ENCODE measurements at regions not wholly inside any gene's neighbourhood (a gene's known extent, or its start where the extent isn't known, plus 50 kb on each side); places are given as distances from the start of the nearest gene placed in this dataset.

DNA sequence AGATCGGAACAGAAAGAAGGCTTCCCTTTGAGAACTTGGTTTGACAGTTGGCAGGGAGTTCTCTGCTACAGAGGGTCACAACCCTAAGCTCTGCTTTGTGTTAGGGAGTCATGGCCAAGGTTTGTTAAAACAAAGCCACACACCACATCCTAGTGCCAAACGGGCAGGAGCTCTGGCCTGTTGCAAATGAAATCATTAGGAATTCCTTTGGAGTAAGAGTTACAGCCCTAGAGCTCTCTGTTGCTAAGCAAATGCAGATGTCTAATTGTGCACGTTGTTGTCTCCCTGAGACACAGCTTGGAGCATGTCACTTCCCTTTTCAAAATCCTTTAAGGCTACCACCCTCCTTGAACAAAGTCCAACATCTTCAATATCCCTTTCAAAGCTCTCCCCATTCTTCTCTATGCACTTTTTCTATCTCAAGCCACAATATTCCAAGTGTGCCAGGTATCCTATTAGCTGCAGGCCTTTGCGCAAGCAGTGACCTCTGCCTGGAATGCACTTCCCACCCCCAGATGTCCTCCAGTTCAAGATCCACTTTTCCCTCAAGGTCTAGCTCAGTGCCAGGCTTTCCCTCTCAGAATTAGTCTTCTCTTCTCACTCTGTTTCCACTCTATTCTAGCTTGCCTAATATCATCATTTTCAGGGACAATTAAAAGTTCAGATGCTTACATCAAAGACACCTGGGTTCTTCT is 253.7 kb upstream of the POU2AF2 start:
- Histone ChIP-seq H3K4me3 (no peak overlapping the region), H3K27ac (no peak overlapping the region)

DNA sequence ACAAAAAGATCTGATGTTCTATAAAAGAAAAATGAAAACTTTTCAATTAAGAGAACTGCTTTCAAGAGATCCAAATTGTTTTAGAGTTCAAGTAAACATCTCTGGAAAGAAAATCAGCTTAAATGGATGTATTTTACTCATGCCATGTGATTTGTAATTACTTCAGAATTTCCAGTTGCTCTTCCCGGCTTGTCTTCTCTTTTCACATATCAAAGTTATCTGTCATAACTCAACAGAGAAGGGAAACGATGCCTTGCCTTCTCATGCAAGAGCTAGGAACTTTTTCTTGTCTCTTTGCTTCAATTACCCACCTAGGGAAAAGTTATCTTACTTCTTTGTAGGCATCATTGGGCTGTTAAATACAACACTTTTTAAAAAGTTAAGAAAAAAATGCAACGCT is 255.2 kb upstream of the POU2AF2 start:
- H3K27ac ChIP-seq, result no peak overlapping the region

DNA sequence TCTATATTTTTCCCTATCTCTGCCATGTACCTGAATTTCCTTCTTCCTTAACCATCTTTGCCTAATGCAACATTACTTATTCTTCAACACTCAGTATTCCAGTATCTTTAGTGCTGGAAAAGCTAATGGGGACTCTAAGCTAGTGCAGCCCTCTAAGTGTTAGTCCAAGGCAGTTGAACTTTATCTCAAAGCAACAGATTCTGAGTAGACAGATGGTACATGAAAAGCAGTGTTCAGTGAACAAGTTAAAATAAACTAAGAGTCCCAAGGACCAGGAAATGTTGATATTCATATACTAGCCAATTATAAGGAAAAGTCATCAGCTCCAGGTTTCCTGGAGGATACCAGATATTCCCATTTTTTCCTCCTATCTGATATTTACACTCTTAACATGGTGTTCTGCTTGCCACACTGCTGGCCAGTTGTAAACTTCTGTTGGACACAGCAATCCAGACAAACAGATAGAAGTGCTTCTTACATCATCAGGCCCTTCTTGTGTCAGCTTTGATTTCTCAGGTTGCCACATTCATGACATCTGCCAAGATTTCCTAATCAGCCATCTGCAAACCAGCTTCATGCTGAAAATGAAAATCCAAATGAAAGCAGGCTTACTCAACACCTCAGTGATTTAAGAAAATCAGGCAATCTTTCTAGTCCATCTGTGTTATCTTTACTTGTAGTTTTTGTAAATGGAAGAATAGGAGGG is 255.9 kb upstream of the POU2AF2 start:
- H3K27ac ChIP-seq, result no peak overlapping the region

More for the DNA sequence above, 255.2 kb upstream of the POU2AF2 start:
- no peak overlapping the region for H3K4me3 ChIP-seq

DNA sequence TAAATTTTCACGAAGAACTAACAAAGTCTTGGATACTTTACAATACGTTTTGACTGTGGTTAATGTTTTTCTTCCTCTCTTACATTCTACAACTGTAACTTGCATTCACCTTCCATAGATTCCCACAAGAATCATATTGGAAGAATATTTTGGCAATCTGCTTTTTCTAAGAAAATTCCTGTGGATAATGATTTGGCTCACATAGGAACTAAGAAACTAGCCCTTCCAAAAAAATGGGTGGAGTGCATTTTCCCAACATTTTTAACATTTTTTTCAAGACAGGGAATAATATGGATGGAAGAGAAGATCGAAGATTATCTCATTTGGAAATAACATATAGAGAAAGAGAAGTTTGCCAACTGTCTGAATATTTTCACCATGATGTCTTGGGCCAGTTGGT is 256.9 kb upstream of the POU2AF2 start:
- no peak overlapping the region for H3K27ac ChIP-seq
- H3K4me3 ChIP-seq, result no peak overlapping the region

More for the DNA sequence above, 255.9 kb upstream of the POU2AF2 start:
- no peak overlapping the region for H3K4me3 ChIP-seq

DNA sequence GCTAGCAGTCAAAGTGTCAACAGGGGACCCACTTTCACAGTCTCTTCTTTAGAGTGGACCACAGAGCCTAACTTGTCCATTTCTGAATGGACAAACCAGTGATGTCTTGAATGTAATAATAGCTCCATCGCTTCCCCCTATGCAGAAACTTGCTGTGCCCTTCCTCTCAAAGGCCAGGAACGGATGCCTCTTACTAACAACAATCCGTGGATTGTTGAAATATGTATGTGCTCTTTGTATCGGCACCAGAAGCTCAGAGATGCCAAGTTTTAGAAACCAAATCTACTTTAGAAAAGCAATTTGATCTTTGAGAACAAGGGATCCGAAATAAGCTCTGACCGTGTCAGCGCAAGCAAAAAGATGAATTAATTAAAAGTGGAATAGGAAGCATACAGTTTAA is 259.5 kb upstream of the POU2AF2 start:
- Histone ChIP-seq H3K4me3 (no peak overlapping the region), H3K27ac (no peak overlapping the region)

DNA sequence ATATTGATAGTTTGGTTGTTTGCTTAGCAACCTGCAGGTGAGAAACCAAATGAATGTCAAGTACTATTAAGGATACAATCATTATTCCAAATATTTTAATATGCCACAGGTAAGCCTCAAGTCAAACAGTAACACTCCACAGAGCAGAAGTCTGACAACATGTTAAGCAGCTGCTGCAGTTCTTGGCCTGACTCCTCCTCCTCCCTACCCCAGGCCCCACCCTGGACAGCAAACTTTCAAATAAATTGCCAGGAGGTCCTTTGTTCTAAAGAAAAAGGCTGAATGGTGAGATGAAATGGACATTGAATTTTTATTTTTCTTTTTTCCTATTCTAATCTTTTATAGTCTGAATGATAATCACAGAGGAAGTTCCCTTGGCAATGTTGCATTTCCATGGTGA is 260.0 kb upstream of the POU2AF2 start:
- no peak overlapping the region for H3K27ac ChIP-seq
- no peak overlapping the region for H3K4me3 ChIP-seq

DNA sequence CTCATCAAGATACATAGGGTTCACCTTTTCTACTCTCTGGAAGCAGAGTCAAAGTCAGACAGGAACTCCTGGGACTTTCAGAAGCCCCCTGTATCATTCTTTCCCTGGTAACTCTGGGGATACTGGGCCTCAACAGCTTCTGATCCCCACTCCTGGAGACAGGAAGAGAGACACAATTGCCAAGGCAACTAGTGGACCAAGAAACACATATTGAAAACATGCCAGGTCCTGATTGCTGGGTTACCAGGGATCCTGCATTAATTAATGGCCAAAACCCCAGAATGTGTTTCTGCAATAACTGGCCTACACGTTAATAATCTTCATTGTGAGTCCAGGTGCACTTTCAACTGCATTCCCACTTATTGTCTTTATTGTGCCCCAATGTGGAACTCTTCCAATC is 260.8 kb upstream of the POU2AF2 start:
- no peak overlapping the region for H3K27ac ChIP-seq
- H3K4me3 ChIP-seq, result no peak overlapping the region

DNA sequence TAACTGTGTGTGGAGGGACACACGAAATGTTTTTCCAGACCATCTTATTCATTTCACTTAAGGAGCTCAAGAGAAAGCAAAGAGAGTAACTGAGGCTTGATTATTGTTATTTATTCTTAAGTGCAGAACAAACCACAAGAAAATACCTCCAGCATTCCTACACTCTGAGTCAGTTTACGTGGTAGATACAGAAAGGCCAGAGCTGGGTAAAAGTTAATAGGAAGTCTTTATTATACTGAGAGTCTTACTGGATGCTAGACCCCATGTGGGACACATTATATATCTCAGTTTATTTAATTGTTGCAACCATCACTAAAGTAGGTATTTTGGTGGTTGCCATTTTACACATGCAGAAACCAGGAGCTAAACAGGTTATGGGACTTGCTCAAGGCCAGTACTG is 261.4 kb upstream of the POU2AF2 start:
- Histone ChIP-seq H3K4me3 (no peak overlapping the region), H3K27ac (no peak overlapping the region)

DNA sequence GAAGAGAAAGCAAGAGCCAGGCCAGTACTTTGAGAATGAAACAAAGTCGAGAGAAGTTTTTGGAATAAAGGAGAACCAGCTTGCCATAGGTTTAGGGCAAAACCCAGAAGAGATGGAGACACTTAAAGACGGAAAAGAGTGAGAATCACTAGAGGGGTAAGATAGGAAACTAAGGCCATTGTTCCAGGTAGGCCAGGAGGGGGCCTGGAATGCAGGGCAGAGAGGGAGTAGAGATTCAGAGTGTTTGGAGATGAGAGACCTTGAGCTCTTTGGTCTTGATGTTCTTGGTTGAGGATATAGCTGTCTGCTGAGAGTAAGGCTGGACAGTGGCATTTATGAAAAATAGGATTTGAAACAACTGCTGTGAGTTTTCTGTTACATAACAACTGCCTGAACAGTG is 263.3 kb upstream of the POU2AF2 start:
- no peak overlapping the region for H3K27ac ChIP-seq
- H3K4me3 ChIP-seq, result no peak overlapping the region

DNA sequence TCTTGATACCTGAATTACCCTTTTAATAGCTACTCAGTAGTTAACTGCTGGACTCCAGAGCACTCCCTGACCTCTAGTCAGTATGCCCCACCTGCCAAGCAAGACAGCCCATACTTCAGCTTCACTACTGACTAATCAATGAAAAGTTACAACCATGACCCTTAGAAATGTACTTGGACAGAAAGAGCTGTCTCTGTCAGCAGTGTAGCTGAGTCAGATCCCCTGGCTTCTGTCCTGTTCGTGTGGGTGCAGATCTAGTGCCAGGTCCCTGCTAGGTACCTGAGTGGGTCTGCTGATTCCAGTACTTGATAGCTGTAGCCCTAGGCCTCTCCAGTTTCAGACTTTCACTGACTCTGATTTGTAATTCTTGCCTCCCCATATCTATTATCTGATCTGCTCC is 265.8 kb upstream of the POU2AF2 start:
- no peak overlapping the region for H3K4me3 ChIP-seq
- no peak overlapping the region for H3K27ac ChIP-seq

DNA sequence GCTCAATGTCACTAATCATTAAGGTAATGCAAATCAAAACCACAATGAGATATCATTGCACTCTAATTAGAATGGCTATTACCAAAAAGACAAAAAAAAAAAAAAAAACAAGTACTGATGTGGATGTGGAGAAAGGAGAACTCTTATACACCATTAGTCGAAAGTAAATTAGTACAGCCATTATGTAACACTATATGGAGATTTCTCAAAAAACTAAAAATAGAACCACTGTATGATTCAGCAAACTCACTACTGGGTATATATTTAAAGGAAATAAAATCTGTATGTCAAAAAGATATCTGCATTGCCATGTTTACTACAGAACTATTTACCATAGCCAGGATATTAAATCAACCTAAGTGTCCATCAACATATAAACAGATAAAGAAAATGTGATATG is 265.4 kb upstream of the ARHGAP20 start:
- H3K4me3 ChIP-seq, result no peak overlapping the region

DNA sequence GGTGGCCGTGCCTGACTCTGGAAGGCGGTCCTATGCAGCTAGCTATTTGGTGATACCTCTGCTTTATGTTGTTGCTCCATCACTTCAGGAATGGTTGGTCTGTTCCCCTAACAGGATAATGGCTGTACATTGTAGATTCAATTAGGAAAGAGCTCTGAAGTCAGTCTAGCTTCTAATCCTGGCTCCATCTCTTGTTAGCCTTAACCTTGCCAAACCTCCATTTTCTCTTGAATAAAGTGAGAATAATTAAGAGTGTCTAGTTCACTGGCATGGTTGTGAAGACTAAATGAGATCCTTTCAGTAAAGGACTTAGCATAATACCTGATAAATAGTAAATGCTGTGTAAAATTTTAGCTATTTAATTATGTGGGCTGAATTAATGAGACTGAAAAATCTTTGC is 262.5 kb upstream of the ARHGAP20 start:
- Histone ChIP-seq H3K27ac (no peak overlapping the region), H3K4me3 (no peak overlapping the region)

More for the DNA sequence above, 265.4 kb upstream of the ARHGAP20 start:
- no peak overlapping the region for H3K27ac ChIP-seq

DNA sequence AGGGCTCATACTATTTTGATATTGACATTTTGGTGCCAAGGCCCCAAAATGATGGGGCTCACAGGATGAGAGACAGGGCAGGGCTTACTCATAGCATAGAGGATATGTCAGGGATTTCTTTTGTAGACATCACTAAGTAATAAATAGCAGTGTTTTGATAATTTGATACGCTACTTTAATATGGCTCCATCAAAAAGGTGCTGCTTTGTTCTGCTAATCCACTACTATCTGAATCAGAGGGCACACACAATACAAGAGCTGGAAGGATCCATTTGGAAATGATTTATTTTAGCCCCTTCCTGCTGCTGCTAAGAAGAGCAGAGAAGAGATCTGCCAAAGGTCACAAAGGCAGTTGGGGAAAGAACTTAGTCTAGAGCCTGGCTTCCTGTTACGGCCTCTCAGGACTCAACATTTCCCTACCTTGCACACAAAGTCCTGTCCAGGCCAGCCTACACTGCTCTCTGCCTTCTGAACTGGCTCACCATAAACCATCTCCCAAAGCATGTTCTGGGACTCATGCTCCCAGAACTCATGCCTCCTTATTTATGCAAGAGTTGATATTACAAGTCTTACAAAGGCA is 261.3 kb upstream of the ARHGAP20 start:
- H3K27ac ChIP-seq, result no peak overlapping the region
- no peak overlapping the region for H3K4me3 ChIP-seq

DNA sequence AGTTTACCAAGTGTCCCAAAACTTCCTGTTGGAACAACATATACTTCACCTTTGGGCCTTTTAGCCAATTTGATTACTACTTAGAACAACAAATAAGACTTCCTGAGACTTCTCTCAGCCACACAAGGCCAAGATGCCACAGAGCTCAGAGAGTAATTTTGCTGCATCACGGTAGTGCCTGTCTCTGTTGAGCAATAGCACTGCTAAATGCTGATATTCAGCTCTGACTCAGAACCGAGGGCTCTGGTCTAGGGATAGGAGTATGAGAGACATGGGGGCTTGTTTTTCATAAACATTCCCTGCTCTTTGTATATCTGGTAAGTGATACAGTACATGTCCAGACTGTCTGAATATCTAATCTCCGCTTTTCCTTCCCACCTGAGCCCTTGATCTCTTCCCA is 260.4 kb upstream of the ARHGAP20 start:
- no peak overlapping the region for H3K4me3 ChIP-seq
- no peak overlapping the region for H3K27ac ChIP-seq

DNA sequence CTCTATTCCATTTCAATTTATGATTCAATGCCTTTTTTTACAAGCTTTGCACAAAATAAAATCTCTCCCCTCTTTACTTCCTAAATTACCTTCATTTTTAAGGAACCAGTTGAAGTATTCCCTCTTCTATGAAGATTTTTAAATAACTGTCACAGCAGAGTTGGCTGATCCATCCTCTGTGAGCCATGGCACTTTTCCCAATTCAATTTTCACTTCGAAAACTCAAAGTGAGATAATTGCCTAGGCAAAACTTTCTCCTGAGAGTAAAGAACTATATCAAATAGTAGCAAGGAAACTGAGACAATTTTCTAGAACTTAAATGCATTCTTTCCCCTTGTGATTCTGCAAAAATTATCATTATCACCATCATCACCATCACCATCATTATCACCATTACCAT is 259.9 kb upstream of the ARHGAP20 start:
- Histone ChIP-seq H3K4me3 (no peak overlapping the region), H3K27ac (no peak overlapping the region)

DNA sequence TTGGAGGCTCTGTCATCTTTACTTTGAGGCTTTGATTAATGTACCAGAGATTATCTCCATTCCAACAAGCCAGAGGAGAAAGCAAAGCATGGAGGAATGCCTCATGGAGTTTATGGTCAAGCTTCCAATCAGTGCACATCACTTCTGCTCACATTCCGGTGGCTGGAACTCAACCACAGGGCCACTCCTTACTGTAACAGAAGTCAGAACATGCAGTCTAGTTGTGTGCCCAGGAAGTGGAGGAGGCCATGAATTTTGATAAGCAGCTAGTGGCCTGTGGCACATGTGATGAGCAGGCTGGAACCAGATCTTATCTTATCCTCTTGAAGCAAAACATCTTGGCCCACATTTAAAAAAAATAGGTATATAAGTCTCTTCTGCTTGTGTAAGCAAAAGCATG is 258.9 kb upstream of the ARHGAP20 start:
- Histone ChIP-seq H3K27ac (no peak overlapping the region), H3K4me3 (no peak overlapping the region)

DNA sequence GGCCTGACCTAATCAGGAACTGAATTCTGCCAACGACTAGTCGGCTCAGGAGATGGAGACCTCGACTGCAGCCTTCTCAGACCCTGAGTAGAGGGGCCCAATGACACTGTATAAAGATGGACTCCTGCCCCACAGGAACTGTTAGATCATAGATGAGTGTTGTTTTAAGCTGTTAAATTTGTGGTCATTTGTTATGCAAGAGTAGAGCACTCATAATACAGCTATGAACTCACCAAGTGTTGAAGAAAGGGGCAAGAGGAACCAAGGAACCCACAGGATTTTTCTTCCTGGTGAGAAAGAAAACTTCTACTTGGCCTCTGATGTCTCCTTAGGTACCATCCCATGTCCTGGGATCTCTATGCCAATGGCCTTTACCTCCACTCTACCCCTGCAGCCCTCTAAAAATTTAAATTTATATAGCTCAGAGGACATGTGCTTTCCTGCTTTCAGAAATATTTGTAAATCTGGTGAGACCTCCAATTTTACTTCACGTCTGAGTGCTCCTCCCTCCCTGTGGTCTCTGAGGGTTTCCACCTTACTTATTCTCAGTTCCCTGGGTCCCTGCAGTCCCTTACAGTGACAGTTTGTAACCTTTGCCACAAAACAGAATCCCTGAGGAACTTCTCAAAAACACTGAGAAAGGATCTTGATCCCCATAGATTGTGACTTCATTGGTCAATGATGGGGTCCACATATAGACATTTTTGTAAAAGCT is 256.3 kb upstream of the ARHGAP20 start:
- Histone ChIP-seq H3K4me3 (no peak overlapping the region), H3K27ac (no peak overlapping the region)

DNA sequence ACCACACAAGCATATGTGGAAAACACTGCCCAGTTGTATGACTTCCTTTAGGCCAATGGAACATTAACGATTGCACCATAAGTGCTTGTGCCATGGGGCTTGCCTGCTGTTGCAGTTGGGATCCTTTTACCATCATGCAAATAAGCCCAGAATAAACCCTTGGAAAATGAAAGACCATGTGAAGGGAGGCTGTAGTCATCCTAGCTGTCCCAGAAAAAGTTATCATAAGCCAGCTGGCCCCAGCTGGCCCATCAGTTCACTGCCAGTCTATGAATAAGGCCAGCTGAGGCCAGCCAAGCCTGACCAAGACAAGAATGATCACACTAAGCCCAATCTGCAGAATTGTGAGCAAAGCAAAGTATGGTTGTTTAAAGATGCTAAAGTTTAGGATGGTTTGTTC is 253.9 kb upstream of the ARHGAP20 start:
- H3K27ac ChIP-seq, result no peak overlapping the region
- no peak overlapping the region for H3K4me3 ChIP-seq

DNA sequence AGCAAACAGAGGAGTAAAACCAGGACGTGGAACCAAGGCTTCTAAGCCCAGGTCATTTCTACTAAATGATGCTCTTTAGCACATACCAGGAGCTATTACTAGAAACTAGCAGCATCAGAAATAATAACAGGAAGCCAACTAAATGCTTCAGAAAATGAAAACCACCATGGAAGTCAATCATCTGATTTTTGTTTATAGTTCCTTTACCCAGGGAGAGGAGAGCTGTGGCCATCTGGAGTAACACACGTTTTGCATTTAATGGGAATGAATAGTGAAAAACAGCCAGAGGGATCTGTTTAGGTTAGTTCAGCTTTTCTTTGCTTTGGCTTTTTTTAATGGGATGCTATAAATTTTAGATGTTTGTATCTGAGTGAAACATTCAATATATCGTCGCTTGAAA is 250.7 kb upstream of the ARHGAP20 start:
- H3K27ac ChIP-seq, result no peak overlapping the region
- no peak overlapping the region for H3K4me3 ChIP-seq

DNA sequence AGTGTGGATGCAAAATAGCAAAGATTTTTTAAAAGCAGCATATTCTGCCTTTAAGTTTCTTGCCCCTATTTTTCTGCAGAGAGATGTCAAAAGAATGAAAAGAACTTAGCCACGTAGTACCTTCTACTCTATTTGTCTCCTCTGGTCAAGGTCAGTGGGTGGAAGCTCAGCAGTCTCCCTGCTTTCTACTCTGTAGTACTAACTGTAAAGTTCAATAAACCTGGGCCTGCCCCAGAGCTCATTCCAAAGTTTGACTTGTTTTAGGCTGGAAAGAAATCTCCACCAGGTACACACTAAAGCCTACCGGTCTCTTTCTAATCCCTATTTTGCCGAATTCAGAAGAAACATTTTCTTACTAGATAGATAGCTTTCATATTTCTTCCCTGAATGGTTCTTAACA is 247.9 kb upstream of the ARHGAP20 start:
- H3K4me3 ChIP-seq, result no peak overlapping the region

DNA sequence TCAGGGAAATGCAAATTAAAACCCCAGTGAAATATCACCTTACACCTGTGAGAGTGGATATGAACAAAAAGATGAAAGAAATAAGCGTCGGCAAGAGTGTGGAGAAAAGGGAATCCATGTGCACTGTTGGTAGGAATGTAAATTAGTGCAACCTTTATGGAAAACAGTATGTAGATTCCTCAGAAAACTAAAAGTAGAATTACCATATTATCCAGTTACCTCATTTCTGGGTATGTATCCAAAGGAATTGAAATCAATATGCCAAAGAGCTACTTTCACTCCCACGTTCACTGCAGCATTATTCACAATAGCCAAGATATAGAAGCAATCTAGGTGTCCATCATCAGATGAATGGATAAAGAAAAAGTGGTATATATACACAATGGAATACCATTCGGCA is 246.0 kb upstream of the ARHGAP20 start:
- Histone ChIP-seq H3K27ac (no peak overlapping the region), H3K4me3 (no peak overlapping the region)

More for the DNA sequence above, 247.9 kb upstream of the ARHGAP20 start:
- no peak overlapping the region for H3K27ac ChIP-seq
